Upper lobe of left lung (tissue), 4 donors: ENCODE measurements at regions not wholly inside any gene's neighbourhood (a gene's known extent, or its start where the extent isn't known, plus 50 kb on each side); places are given as distances from the start of the nearest gene placed in this dataset.

ENCODE experiments used
- POLR2A ChIP-seq, 4 donors: fragments of 450-650 bp; IDR thresholded peaks; one replicate each; pipeline ENCODE4 v1.5.1; 2016 to 2017; ENCODE audit warnings: antibody characterized with exemption in 4 of 4, mild to moderate bottlenecking in 2 of 4
- POLR2AphosphoS5 ChIP-seq, 2 donors: sonication (generic); formaldehyde crosslinking; IDR thresholded peaks; one replicate each; pipeline ENCODE4 v1.5.1; 2017; ENCODE audit warnings: antibody characterized with exemption in 2 of 2
- TF ChIP-seq, protein P1 (sequence below), 6 experiments: fragments of 450-650 bp in 4 of 6; fragments of 200-600 bp in 2 of 6; sonication (generic) in 2 of 6; IDR thresholded peaks; one replicate each; pipeline ENCODE4 v1.5.1; 2016 to 2019; ENCODE audit warnings: antibody characterized with exemption in 6 of 6

DNA sequence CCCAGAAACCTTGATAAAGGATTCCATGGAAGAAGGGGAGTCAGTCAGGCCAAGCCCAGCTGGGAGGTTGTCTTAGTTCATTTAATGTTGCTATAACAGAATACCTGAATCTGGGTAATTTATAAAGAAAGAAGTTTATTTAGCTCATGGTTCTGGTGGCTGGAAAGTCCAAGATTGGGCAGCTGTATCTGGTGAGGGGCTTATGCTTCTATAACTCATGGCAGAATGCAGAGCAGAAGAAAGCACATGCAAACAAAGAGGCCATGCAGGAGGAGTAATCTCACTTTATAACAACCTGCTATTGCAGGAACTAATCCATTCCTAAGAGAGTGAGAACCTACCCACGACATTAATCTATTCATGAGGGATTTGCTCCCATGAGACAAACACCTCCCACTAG is 54.2 kb upstream of the ANKRD1 start:
- TF ChIP-seq, protein P1, sequence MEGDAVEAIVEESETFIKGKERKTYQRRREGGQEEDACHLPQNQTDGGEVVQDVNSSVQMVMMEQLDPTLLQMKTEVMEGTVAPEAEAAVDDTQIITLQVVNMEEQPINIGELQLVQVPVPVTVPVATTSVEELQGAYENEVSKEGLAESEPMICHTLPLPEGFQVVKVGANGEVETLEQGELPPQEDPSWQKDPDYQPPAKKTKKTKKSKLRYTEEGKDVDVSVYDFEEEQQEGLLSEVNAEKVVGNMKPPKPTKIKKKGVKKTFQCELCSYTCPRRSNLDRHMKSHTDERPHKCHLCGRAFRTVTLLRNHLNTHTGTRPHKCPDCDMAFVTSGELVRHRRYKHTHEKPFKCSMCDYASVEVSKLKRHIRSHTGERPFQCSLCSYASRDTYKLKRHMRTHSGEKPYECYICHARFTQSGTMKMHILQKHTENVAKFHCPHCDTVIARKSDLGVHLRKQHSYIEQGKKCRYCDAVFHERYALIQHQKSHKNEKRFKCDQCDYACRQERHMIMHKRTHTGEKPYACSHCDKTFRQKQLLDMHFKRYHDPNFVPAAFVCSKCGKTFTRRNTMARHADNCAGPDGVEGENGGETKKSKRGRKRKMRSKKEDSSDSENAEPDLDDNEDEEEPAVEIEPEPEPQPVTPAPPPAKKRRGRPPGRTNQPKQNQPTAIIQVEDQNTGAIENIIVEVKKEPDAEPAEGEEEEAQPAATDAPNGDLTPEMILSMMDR (IDR thresholded peaks at IDR 0.05), result no peak
- no peak for TF ChIP-seq POLR2A (IDR thresholded peaks at IDR 0.05)
- no peak for TF ChIP-seq POLR2AphosphoS5 (IDR thresholded peaks at IDR 0.05)
